D341Med (cell line): ENCODE measurements at regions not wholly inside any gene's neighbourhood (a gene's known extent, or its start where the extent isn't known, plus 50 kb on each side); places are given as distances from the start of the nearest gene placed in this dataset.
"Not testable (repeated sequence)": the region's sequence is repeated elsewhere in the genome, so short reads cannot be mapped to it uniquely, and the experiment has no call there.

Source experiments
- DNase-seq: peaks from one replicate; pipeline ENCODE4 v3.0.0; 2012; ENCODE audit warnings: low spot score

DNA sequence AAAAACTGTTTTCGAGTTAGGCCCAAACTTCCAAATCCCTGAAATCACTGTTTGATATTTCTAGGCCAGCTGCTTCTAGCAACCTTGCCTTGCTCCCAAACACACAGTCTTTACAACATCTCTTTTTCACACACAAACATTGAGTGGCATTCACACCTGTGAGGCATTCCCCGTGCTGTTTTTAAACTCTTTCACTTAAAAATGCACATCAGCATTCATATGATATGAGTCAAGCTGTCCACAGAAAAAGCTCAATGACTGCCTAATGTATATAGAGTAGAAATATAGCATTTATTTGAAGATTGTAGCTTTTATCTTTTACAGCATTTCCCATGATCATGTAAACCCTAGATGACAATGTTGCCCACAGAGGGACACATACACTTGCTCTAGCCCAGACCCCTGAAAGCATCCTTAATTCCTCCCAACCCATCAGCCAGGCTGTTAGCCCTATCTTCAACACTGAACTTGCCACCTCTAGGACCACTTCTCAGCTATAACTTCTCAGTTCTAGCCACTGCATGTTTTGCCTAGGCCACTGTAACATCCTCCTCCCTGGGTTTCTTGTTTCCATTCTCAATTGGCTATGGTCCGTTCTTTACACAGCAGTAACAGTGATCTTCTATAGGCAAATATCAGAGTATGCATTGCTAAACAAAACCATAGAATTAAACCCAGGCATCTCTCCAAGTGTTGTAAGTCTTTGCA lies 782.6 kb downstream of the DIPK2A start:
- no peak for DNase-seq

- no peak for DNase-seq
These were observed 785.2 kb downstream of the DIPK2A start for GRCh38 chr3:144756704-144757440.

DNA sequence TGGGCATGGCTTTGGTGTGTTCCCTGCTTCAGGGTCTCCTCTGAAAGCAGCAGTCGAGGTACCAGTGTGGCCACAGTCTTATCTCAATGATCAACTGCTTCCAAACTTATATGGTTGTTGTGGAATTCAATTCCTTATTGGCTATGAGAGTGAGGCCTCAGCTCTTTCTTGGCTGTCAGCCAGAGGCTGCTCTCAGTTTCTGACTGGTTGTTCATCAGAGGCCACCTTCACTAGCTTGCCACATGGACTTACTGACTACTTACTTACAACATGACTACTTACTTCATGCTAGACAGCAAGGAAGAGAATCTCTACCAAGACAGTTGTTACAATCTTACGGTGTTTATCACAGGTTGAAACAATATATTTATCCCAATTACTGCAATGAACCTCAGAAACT lies 789.2 kb downstream of the DIPK2A start:
- DNase-seq: no peak

DNA sequence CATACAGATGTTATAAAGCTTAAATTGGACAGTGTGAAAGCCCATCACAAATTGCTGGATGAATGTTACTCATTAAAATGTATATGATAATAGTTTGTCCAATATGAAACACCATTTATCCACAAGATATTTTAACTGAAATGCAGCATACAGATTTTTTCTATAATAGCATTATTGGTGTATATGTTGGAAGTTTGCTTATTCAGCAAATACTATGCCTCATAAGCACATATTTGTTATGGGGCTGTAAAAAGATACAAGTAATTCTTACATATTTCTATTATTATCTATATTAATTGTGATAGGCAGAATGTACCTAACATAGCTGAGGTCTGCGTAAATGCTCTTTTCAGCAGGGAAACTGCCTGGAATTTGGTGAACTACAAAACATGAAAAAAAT lies 790.5 kb downstream of the DIPK2A start:
- no peak for DNase-seq

DNA sequence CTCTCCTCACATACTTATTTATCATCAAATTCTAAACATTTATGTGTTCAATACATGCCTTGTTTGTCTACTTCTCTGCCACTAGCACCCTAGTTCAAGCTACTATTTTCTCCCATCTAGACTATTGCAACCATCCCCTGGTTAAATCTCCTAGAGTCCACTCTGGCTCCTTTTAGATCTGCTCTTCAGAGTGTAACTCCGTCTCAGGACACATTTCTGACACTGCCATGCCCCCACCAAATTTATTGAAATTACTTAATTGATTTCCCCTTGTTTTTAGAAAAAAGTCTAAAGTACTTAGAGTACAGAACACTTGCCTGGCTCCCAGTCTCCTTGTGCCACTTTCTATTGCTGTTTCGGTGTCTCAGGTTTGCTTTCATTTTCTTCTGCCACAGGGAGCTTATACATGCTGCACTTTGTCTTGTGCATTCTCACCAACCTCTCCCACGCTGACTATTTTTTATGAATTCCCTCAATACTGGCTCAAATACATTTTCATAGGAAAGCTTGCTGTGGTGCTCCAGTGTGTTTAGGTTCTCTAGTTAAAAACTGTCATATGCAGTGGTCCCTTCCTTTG lies 792.3 kb downstream of the DIPK2A start:
- DNase-seq: no peak

GRCh38 chr3:144770281-144770680 lies 798.7 kb downstream of the DIPK2A start:
- no peak for DNase-seq

DNA sequence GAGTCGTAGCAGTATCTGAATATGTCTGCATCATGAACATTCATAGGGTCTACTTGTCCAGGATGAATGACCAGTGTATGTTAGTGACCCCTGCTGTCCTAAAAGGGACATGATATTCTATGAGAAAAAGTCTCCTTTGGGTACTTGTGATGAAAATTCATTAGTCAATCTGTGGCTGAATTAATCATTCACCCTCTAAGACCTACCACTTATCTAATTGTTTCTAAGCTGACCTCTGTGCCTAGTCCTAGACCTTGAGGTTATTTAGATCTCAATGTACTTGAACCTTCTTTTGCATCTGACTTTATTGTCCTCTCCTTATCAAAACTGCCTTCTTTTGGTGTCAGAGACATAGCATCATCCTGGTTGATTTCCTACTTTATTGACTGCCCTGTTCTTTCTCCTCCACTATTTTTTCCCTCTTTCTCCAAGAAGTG lies 799.3 kb downstream of the DIPK2A start:
- no peak for DNase-seq

GRCh38 chr3:144771381-144771870 lies 799.8 kb downstream of the DIPK2A start:
- DNase-seq: no peak

GRCh38 chr3:144772372-144772771 lies 800.7 kb downstream of the DIPK2A start:
- no peak for DNase-seq

DNA sequence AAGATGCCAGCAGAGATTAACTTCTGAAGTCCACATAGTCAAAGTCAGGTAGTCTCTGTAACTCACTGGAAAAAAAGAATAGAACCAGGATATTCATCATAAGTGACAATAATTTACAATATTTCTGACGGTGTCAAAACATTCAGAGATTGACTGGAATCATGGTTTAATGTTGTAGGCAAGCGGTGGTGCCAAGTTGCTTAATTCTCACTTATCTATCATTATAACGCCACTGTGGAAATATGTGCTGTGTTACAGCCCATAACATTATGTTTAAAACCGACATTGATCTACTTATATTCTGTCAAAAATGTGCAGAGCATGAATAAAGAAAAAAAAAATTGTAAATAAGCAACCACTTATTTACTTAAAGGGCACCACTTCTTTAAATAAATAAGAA lies 801.7 kb downstream of the DIPK2A start:
- no peak for DNase-seq

- no peak for DNase-seq
These were observed 803.3 kb downstream of the DIPK2A start for GRCh38 chr3:144774897-144775296.

DNA sequence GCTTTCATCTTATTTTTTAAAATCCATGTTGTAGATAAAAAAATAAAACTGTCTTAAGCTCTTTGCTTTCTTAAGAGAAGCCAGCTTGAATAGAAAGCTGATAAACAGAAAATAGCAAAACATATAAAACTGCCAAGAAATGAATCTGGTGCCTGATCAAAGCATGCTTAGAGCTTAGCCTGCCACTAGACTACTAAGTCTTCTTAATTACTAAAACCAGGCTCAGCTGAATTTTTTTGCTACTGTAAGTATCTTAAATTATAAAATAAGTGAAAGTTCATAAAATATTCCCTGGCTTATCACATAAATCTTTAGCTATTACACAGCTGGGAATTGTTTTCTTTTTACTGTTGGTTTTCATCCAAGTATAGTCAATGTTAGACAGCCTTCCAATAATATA lies 803.9 kb downstream of the DIPK2A start:
- no peak for DNase-seq

DNA sequence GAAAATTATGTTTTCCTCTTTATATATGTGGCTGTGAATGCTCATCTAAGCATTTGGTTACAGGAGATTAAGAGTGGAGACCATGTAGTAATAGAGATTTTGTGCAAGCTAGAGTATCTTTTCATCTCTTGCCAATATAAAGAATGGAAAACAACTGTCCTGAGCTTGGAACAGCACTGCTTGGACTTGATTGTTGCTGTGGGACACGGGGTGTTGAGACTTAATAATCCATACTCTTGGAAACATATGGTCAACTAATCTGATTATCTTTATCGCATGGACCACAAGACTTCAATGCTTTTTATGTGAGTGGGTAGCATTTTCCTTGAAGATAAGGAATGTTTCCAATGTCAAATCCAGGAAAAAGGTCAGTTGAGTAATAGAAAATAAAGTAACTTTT lies 806.3 kb downstream of the DIPK2A start:
- DNase-seq: no peak

GRCh38 chr3:144791034-144791433 lies 819.4 kb downstream of the DIPK2A start:
- no peak for DNase-seq

DNA sequence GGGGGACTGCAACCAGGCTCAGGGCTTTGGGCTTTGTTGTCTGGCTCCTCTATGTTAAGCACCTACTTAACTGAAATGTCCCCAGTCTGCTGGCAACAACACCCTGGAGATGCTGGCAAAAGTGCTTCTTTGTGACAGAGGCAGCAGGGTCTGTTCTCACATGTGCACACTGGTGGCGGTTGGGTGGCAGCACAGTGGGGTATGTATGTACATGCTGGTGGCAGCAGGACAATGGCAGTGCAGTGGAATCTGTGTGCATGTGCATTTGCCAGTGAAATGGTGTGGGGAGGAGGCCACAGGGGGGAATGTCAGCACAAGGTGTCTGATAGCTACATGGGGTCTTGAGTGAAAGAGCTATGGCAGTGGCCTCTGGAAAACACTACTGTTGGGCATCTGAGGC lies 830.3 kb downstream of the DIPK2A start:
- DNase-seq: no peak

GRCh38 chr3:144809380-144809779 lies 837.8 kb downstream of the DIPK2A start:
- no peak for DNase-seq

DNA sequence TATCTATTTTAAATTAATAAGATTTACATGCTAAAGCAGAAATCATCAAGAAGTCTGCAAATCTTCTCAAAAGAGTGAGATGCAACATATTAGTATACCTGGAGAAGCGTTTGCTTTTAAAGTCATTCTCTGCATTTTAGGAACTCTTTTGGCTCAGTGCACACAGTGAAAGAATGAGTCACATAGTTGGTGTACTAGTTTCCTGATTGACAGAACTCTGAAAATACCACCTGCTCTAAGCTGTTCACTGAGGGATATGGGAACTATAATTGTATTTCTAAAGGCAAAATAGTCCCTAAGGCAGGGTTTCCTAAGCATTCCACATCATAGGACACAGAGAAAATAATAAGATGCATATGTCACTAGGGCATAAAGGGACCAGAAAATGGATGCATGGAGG lies 838.5 kb downstream of the DIPK2A start:
- DNase-seq: no peak

DNA sequence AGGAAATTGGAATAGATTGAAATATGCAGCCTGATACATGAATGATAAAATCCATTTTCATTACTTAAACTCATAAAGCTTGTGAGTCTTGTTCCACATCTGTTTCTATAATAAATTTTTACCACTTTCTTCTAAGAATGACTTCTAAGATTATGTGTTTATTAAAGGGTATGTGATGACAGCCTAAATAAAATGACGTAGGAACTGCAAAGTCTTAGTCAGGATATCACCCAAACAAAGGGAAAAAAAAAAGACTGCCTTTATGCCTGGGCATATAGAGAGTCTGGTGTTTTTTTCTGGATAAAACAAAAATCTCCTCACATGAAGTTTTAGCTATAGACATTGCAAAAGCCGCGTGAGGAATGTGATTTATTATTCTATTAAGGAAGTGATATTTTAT lies 844.0 kb downstream of the DIPK2A start:
- DNase-seq: no peak

DNA sequence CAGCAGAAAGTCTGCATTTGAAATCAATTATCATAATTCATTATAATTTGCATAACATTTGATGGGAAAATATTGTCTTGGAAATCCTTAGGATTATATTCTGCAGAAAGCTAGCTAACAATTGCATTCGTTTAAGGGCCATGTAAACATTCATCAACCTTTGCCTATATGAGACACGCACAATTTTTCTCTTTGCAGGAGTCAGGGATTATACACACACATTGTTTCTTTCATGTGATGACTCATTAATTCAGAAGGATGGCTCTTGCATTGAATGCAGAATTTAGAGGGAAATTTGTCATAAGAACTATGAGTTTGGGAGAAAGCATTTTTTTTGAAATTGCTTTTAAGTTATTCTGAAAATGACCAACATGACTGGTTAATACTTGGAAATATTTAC lies 844.7 kb downstream of the DIPK2A start:
- DNase-seq: no peak

DNA sequence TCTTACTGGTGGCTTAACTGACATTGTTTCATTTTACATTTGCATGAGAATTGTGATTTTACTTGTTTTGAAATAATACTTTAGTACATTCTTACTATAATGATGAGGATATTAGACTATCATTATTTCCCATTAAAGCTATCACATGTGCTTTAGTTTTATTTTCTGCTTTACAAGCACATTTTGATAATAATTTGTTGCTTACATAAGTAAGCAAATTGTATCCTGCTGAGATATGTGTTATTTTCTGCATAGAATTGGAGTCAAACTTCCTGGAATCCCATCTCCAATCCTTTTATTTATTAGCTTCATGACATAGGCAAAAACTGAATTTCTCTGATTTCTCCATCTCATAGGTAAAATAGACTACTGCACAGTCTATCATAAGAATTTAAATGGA lies 847.4 kb downstream of the DIPK2A start:
- no peak for DNase-seq

DNA sequence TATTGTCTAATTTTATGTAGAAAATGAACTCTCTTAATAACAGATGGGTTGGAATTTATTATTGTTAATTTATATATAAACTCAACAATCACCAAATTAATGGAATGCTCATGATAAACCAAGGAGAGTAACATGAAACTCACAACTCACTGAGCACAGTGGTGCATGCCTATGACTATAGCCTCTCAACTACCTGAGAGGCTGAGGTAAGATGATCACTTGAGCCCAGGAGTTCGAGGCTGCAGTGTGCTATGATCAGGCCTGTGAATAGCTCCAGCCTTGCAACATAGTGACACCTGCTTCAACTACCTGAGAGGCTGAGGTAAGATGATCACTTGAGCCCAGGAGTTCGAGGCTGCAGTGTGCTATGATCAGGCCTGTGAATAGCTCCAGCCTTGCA lies 848.6 kb downstream of the DIPK2A start:
- DNase-seq: not testable (repeated sequence)

DNA sequence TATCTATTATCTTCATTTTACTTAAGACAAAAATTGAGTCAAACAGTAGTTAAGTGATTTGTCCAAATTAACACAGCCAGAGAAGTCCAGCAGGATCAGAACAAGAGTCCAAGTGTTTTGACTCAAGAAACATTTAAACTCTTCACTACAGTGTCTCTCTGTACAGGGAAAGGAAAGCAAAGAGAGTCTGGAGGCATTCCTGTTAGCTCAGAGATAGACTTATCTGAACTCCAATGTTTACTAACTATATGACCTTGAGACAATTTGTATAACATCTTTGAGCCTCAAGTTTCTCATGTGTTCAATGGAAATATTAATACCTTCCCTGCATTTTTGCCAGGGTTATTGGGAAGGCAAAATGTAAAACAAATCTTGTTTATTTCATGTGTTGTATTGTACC lies 849.1 kb downstream of the DIPK2A start:
- DNase-seq: no peak

DNA sequence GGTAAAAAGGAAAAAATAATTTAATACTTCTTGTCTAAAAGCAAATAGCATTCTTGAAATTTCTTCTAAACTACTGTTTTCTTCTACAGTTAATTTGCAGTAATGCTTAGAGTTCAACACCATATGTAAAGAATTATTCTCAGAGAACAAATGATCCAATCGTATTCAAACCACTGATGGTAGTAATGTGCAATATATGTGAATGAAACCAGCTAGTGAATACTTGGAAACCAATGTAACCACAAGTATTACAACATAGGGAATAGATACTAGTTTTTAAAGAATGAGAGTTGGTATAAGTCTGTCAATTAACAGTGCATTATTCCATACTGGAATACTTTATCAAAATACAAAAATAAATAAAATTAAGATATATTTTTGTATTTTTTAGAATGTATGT lies 850.0 kb downstream of the DIPK2A start:
- no peak for DNase-seq
